Activated CD8-positive, alpha-beta T cell treated with anti-CD3 and anti-CD28 coated beads, Interleukin-2, amount 10 ng/mL, durations not matched to agents 7 days and 5 days (primary cell): ENCODE measurements at regions not wholly inside any gene's neighbourhood (a gene's known extent, or its start where the extent isn't known, plus 50 kb on each side); places are given as distances from the start of the nearest gene placed in this dataset.

ENCODE experiments used
- ATAC-seq: fragments of 150-1000 bp; cut with Tn5 transposase; one replicate; pipeline ENCODE4 v1.10.0; 2021; ENCODE audit warnings: moderate library complexity
- CTCF ChIA-PET: fragments of 350-600 bp; sonication (Branson Sonifier 250); formaldehyde crosslinking; loops from one replicate; lab custom pipeline; 2021; ENCODE audit warnings: antibody characterized with exemption; lab: Charles Lee
- POLR2A ChIA-PET: fragments of 350-600 bp; sonication (Branson Sonifier 250); formaldehyde crosslinking; loops from one replicate; lab custom pipeline; 2021; ENCODE audit warnings: antibody characterized with exemption; lab: Charles Lee
- DNase-seq: peaks from one replicate; pipeline ENCODE4 v3.0.0-alpha.2; 2020
- H3K27ac Mint-ChIP-seq: one replicate; pipeline ENCODE4 v1.8.0; 2021; ENCODE audit warnings: mild to moderate bottlenecking, mixed read lengths
- H3K27me3 Mint-ChIP-seq: one replicate; pipeline ENCODE4 v1.8.0; 2021; ENCODE audit warnings: low read depth, mixed read lengths
- H3K36me3 Mint-ChIP-seq: one replicate; pipeline ENCODE4 v1.8.0; 2021; ENCODE audit warnings: low read depth, mixed read lengths
- H3K4me1 Mint-ChIP-seq: one replicate; pipeline ENCODE4 v1.8.0; 2021; ENCODE audit warnings: low read depth, mixed read lengths
- H3K4me3 Mint-ChIP-seq: one replicate; pipeline ENCODE4 v1.8.0; 2021; ENCODE audit warnings: mild to moderate bottlenecking, mixed read lengths
- H3K9me3 Mint-ChIP-seq: one replicate; pipeline ENCODE4 v1.8.0; 2022; ENCODE audit warnings: mixed read lengths; ENCODE audit not compliant: insufficient read depth

GRCh38 chr9:91043811-91044175 lies 242.2 kb downstream of the SYK start:
- CTCF ChIA-PET = interaction anchor here (0.7 to 1.2 kb wide), 3 partner anchors 121 to 383 kb away, joined by 3 to 4 read pairs (median 3); no protein-coding TSS in a partner anchor

GRCh38 chr9:91044354-91044753 lies 242.7 kb downstream of the SYK start:
- POLR2A ChIA-PET = no interaction called here
- Mint-ChIP-seq H3K27me3 (peaks cover 2% of the 10 kb centered on the region), H3K27ac (no peak overlapping the region), H3K9me3 (no peaks in the 10 kb centered on the region), H3K36me3 (peaks cover 8% of the 10 kb centered on the region), H3K4me1 (peaks cover 82% of the 10 kb centered on the region), H3K4me3 (no peak overlapping the region)
- no peak for ATAC-seq
- DNase-seq = no peak
- CTCF ChIA-PET = interaction anchor here (0.9 to 1.2 kb wide), 3 partner anchors 10 to 382 kb away, joined by 3 to 4 read pairs (median 3); no protein-coding TSS in a partner anchor

More at GRCh38 chr9:91043811-91044175, 242.2 kb downstream of the SYK start:
- H3K4me3 Mint-ChIP-seq = no peak overlapping the region
- H3K4me1 Mint-ChIP-seq = peaks cover 83% of the 10 kb centered on the region
- no peak for ATAC-seq
- POLR2A ChIA-PET = no interaction called here
- peaks cover 8% of the 10 kb centered on the region for H3K36me3 Mint-ChIP-seq
- H3K27me3 Mint-ChIP-seq = peaks cover 2% of the 10 kb centered on the region
- no peak overlapping the region for H3K27ac Mint-ChIP-seq
- DNase-seq = no peak
- H3K9me3 Mint-ChIP-seq = no peaks in the 10 kb centered on the region

- Mint-ChIP-seq H3K4me1 (peaks cover 75% of the 10 kb centered on the region), H3K27ac (no peak overlapping the region), H3K9me3 (no peaks in the 10 kb centered on the region), H3K36me3 (peaks cover 8% of the 10 kb centered on the region), H3K4me3 (no peak overlapping the region), H3K27me3 (peaks cover 2% of the 10 kb centered on the region)
- ATAC-seq = no peak
- CTCF ChIA-PET = interaction anchor here (1.2 to 1.4 kb wide), 2 partner anchors 8 to 11 kb away, joined by 3 to 4 read pairs; no protein-coding TSS in a partner anchor
- POLR2A ChIA-PET = no interaction called here
- no peak for DNase-seq
Observed at GRCh38 chr9:91045041-91045440, 243.4 kb downstream of the SYK start.

- Mint-ChIP-seq H3K9me3 (no peaks in the 10 kb centered on the region), H3K27ac (peak overlapping the region; percentile 84), H3K4me3 (peak overlapping the region; percentile 38), H3K27me3 (peaks cover 5% of the 10 kb centered on the region), H3K4me1 (peaks cover 58% of the 10 kb centered on the region), H3K36me3 (peaks cover 10% of the 10 kb centered on the region)
- peak; percentile 75 for DNase-seq
- CTCF ChIA-PET = no interaction called here
- ATAC-seq = peak; percentile 90
- POLR2A ChIA-PET = no interaction called here
Observed at GRCh38 chr9:91047529-91047928, 245.9 kb downstream of the SYK start.

- ChIA-PET POLR2A (interaction anchor here (1.4 kb wide), 1 partner anchor 23 kb away, joined by 4 read pairs; no protein-coding TSS in a partner anchor), CTCF (no interaction called here)
- H3K27me3 Mint-ChIP-seq = peaks cover 5% of the 10 kb centered on the region
- peak overlapping the region; percentile 38 for H3K4me3 Mint-ChIP-seq
- no peaks in the 10 kb centered on the region for H3K9me3 Mint-ChIP-seq
- peak; percentile 81 for ATAC-seq
- peaks cover 10% of the 10 kb centered on the region for H3K36me3 Mint-ChIP-seq
- H3K27ac Mint-ChIP-seq = peak overlapping the region; percentile 84
- DNase-seq = peak; percentile 57
- peaks cover 58% of the 10 kb centered on the region for H3K4me1 Mint-ChIP-seq
Observed at GRCh38 chr9:91047993-91048607, 246.5 kb downstream of the SYK start.

- DNase-seq (no peak), ATAC-seq (no peak)
- peaks cover 10% of the 10 kb centered on the region for H3K36me3 Mint-ChIP-seq
- H3K4me3 Mint-ChIP-seq = no peak overlapping the region
- H3K4me1 Mint-ChIP-seq = peaks cover 52% of the 10 kb centered on the region
- H3K9me3 Mint-ChIP-seq = no peaks in the 10 kb centered on the region
- peak overlapping the region; percentile 84 for H3K27ac Mint-ChIP-seq
- H3K27me3 Mint-ChIP-seq = peaks cover 5% of the 10 kb centered on the region
- ChIA-PET CTCF (interaction anchor here (0.8 to 1.4 kb wide), 4 partner anchors 13 to 377 kb away, joined by 3 to 5 read pairs (median 4); no protein-coding TSS in a partner anchor), POLR2A (interaction anchor here (1.4 kb wide), 1 partner anchor 22 kb away, joined by 4 read pairs; no protein-coding TSS in a partner anchor)
Observed at GRCh38 chr9:91048749-91049148, 247.1 kb downstream of the SYK start.

- Mint-ChIP-seq H3K27me3 (peaks cover 3% of the 10 kb centered on the region), H3K4me1 (peaks cover 10% of the 10 kb centered on the region), H3K27ac (no peak overlapping the region), H3K36me3 (peaks cover 6% of the 10 kb centered on the region), H3K9me3 (no peaks in the 10 kb centered on the region), H3K4me3 (no peak overlapping the region)
- no peak for DNase-seq
- ATAC-seq = no peak
- POLR2A ChIA-PET = no interaction called here
- CTCF ChIA-PET = no interaction called here
Observed at GRCh38 chr9:91053824-91054223, 252.2 kb downstream of the SYK start.

GRCh38 chr9:91055845-91056244 lies 254.2 kb downstream of the SYK start:
- DNase-seq (no peak), ATAC-seq (no peak)
- H3K27me3 Mint-ChIP-seq = peaks cover 1% of the 10 kb centered on the region
- POLR2A ChIA-PET = no interaction called here
- H3K36me3 Mint-ChIP-seq = peaks cover 6% of the 10 kb centered on the region
- CTCF ChIA-PET = interaction anchor here (1.0 kb wide), 1 partner anchor 12 kb away, joined by 3 read pairs; no protein-coding TSS in a partner anchor
- H3K27ac Mint-ChIP-seq = no peak overlapping the region
- no peak overlapping the region for H3K4me3 Mint-ChIP-seq
- peaks cover 15% of the 10 kb centered on the region for H3K4me1 Mint-ChIP-seq
- H3K9me3 Mint-ChIP-seq = no peaks in the 10 kb centered on the region

GRCh38 chr9:91056486-91056885 lies 254.9 kb downstream of the SYK start:
- ATAC-seq (no peak), DNase-seq (no peak)
- no peaks in the 10 kb centered on the region for H3K9me3 Mint-ChIP-seq
- H3K27me3 Mint-ChIP-seq = no peaks in the 10 kb centered on the region
- H3K4me3 Mint-ChIP-seq = no peak overlapping the region
- H3K4me1 Mint-ChIP-seq = peaks cover 18% of the 10 kb centered on the region
- peaks cover 2% of the 10 kb centered on the region for H3K36me3 Mint-ChIP-seq
- ChIA-PET POLR2A (no interaction called here), CTCF (interaction anchor here (1.0 kb wide), 1 partner anchor 11 kb away, joined by 3 read pairs; no protein-coding TSS in a partner anchor)
- H3K27ac Mint-ChIP-seq = no peak overlapping the region

- no peak for DNase-seq
- Mint-ChIP-seq H3K4me3 (no peak overlapping the region), H3K36me3 (no peaks in the 10 kb centered on the region), H3K9me3 (no peaks in the 10 kb centered on the region), H3K4me1 (peaks cover 23% of the 10 kb centered on the region), H3K27ac (no peak overlapping the region), H3K27me3 (no peaks in the 10 kb centered on the region)
- ATAC-seq = no peak
- POLR2A ChIA-PET = no interaction called here
- CTCF ChIA-PET = interaction anchor here (1.0 kb wide), 1 partner anchor 10 kb away, joined by 3 read pairs; no protein-coding TSS in a partner anchor
Observed at GRCh38 chr9:91056917-91057316, 255.3 kb downstream of the SYK start.

- Mint-ChIP-seq H3K4me3 (no peak overlapping the region), H3K4me1 (peaks cover 25% of the 10 kb centered on the region), H3K36me3 (no peaks in the 10 kb centered on the region), H3K9me3 (no peaks in the 10 kb centered on the region), H3K27ac (no peak overlapping the region), H3K27me3 (no peaks in the 10 kb centered on the region)
- ATAC-seq (no peak), DNase-seq (no peak)
- ChIA-PET CTCF (interaction anchor here (1.0 kb wide), 1 partner anchor 194 kb away, joined by 3 read pairs; no protein-coding TSS in a partner anchor), POLR2A (no interaction called here)
Observed at GRCh38 chr9:91059713-91060112, 258.1 kb downstream of the SYK start.
